ENCODE measurements at regions not wholly inside any gene's neighbourhood (a gene's known extent, or its start where the extent isn't known, plus 50 kb on each side); places are given as distances from the start of the nearest gene placed in this dataset.

- TF ChIP-seq CTCF (IDR thresholded peaks at IDR 0.05 in 4 of 5, conservative IDR thresholded peaks at IDR 0.05 in 1 of 5): no peak
- TF ChIP-seq POLR2A (IDR thresholded peaks at IDR 0.05): no peak
Measured at GRCh38 chr2:238793306-238793705, 54.6 kb upstream of the TWIST2 start.
